A549 (cell line): ENCODE measurements at regions not wholly inside any gene's neighbourhood (a gene's known extent, or its start where the extent isn't known, plus 50 kb on each side); places are given as distances from the start of the nearest gene placed in this dataset.
A peak's percentile ranks its signal among the peaks of the same experiment; 100 is the strongest.

ENCODE experiments used
- ATAC-seq, 2 experiments: fragments of 200-7000 bp in 1 of 2; fragments of >200 bp in 1 of 2; cut with Nextera tagmentation in 1 of 2; cut with Tn5 transposase in 1 of 2; 3 replicates each; pipeline versions ENCODE4 v1.8.0 to v1.9.1; 2018 to 2020; ENCODE audit warnings: mild to moderate bottlenecking in 1 of 2, moderate library complexity in 1 of 2
- CTCF ChIA-PET: fragments of 300-600 bp; sonication (Branson Sonifier 250); formaldehyde crosslinking; extraction: SDS; loops from one replicate; lab custom pipeline; 2021; ENCODE audit warnings: antibody characterized with exemption, inconsistent platforms; lab: Yijun Ruan, JAX
- POLR2A ChIA-PET: fragments of 350-600 bp; formaldehyde crosslinking; extraction: SDS; loops from one replicate; lab custom pipeline; 2021; ENCODE audit warnings: antibody characterized with exemption, inconsistent platforms; lab: Yijun Ruan, JAX
- DNase-seq, 2 experiments: peaks; one replicate each; pipeline versions ENCODE4 v3.0.0 to v3.0.0-alpha.2; 2011 to 2016; ENCODE audit warnings: low read depth in 1 of 2, low spot score in 1 of 2
- FAIRE-seq: peaks from 2 replicates; lab custom pipeline; 2011; peaks lifted over from hg19 to GRCh38; lab: Jason Lieb, UNC
- H3K27ac ChIP-seq, 2 experiments: fragments of >200 bp; sonication (Bioruptor Twin); formaldehyde crosslinking; 3 replicates each; pipeline ENCODE4 v1.5.1; 2016 to 2017
- H3K4me1 ChIP-seq: fragments of >200 bp; sonication (Bioruptor Twin); formaldehyde crosslinking; 3 replicates; pipeline ENCODE4 v1.6.1; 2016
- H3K4me2 ChIP-seq: fragments of >200 bp; sonication (Bioruptor Twin); formaldehyde crosslinking; 3 replicates; pipeline ENCODE4 v1.6.1; 2016
- H3K4me3 ChIP-seq: fragments of >200 bp; sonication (Bioruptor Twin); formaldehyde crosslinking; 3 replicates; pipeline ENCODE4 v1.5.1; 2016
- H3K9me3 ChIP-seq: fragments of >200 bp; sonication (Bioruptor Twin); formaldehyde crosslinking; 3 replicates; pipeline ENCODE4 v1.6.1; 2016
- CBX8 ChIP-seq: fragments of 200-600 bp; sonication (generic); IDR thresholded peaks from 2 replicates; pipeline ENCODE4 v1.6.1; 2016
- CEBPB ChIP-seq, 2 experiments: fragments of >200 bp in 1 of 2; sonication (Bioruptor Twin) in 1 of 2; formaldehyde crosslinking in 1 of 2; IDR thresholded peaks; 2 replicates each; pipeline ENCODE4 v1.6.1; 2012 to 2016
- FOSB ChIP-seq: fragments of 250-450 bp; sonication (Bioruptor Pico); IDR thresholded peaks from 2 replicates; pipeline ENCODE4 v1.5.0; 2020; ENCODE audit warnings: mild to moderate bottlenecking, moderate library complexity
- GATA3 ChIP-seq: IDR thresholded peaks from 2 replicates; pipeline ENCODE4 v1.6.1; 2012; ENCODE audit warnings: borderline replicate concordance
- HDAC2 ChIP-seq: fragments of 200-600 bp; sonication (generic); IDR thresholded peaks from 2 replicates; pipeline ENCODE4 v1.6.1; 2016
- HEYL ChIP-seq: fragments of 250-450 bp; sonication (Bioruptor Pico); IDR thresholded peaks from 2 replicates; pipeline ENCODE4 v1.8.0; 2021; ENCODE audit warnings: mild to moderate bottlenecking, moderate library complexity
- HOXB13 ChIP-seq: fragments of 250-450 bp; sonication (Bioruptor Pico); IDR thresholded peaks from 2 replicates; pipeline ENCODE4 v1.5.0; 2020; ENCODE audit warnings: low read depth, mild to moderate bottlenecking, moderate library complexity
- HOXB5 ChIP-seq: fragments of 250-450 bp; sonication (Bioruptor Pico); IDR thresholded peaks from 2 replicates; pipeline ENCODE4 v1.5.0; 2020; ENCODE audit warnings: mild to moderate bottlenecking, moderate library complexity
- JUNB ChIP-seq: fragments of >200 bp; sonication (Bioruptor Twin); formaldehyde crosslinking; IDR thresholded peaks from 2 replicates; pipeline ENCODE4 v1.6.1; 2016
- KDM5A ChIP-seq: fragments of 200-600 bp; sonication (generic); IDR thresholded peaks from 2 replicates; pipeline ENCODE4 v1.6.1; 2016; ENCODE audit warnings: antibody characterized with exemption, mild to moderate bottlenecking
- MYC ChIP-seq: IDR thresholded peaks from 2 replicates; pipeline ENCODE4 v1.6.1; 2012; ENCODE audit warnings: mild to moderate bottlenecking, inconsistent platforms, low read length, improper control_type of control experiment, borderline replicate concordance
- NFE2L2 ChIP-seq: fragments of 150-350 bp; conservative IDR thresholded peaks from 2 replicates; pipeline ENCODE4 v1.6.1; 2014; ENCODE audit warnings: low read length
- NR3C1 ChIP-seq: fragments of >200 bp; sonication (Bioruptor Twin); formaldehyde crosslinking; IDR thresholded peaks from 3 replicates; pipeline ENCODE4 v1.6.1; 2017
- RARB ChIP-seq: fragments of 250-450 bp; sonication (Bioruptor Pico); IDR thresholded peaks from 2 replicates; pipeline ENCODE4 v1.8.0; 2021; ENCODE audit warnings: mild to moderate bottlenecking, moderate library complexity
- RCOR1 ChIP-seq: fragments of 150-350 bp; IDR thresholded peaks from 2 replicates; pipeline ENCODE4 v1.6.1; 2014; ENCODE audit warnings: antibody characterized with exemption, low read length, low read depth
- RNF2 ChIP-seq: fragments of 200-600 bp; sonication (generic); IDR thresholded peaks from 2 replicates; pipeline ENCODE4 v1.6.1; 2016; ENCODE audit warnings: low read depth, mild to moderate bottlenecking, antibody characterized with exemption, moderate library complexity, borderline replicate concordance
- TP53 ChIP-seq: fragments of 250-450 bp; sonication (Bioruptor Pico); IDR thresholded peaks from 2 replicates; pipeline ENCODE4 v1.5.0; 2021; ENCODE audit warnings: mild to moderate bottlenecking, moderate library complexity
- whole genome bisulfite sequencing: methylation state at CpG from one replicate; pipeline ENCODE4 v1.1.6; 2017; ENCODE audit errors: missing lambda C conversion rate; 5-methylcytosine and 5-hydroxymethylcytosine counted together
- TF ChIP-seq, protein P1 (sequence below): fragments of 250-450 bp; sonication (Bioruptor Pico); IDR thresholded peaks from 2 replicates; pipeline ENCODE4 v1.5.0; 2021; ENCODE audit warnings: mild to moderate bottlenecking, moderate library complexity, borderline replicate concordance
- TF ChIP-seq, protein P2 (sequence below): fragments of >200 bp; sonication (Bioruptor Twin); formaldehyde crosslinking; IDR thresholded peaks from 3 replicates; pipeline ENCODE4 v1.6.1; 2016
- TF ChIP-seq, protein P3 (sequence below): IDR thresholded peaks from 2 replicates; pipeline ENCODE4 v1.6.1; 2012

DNA sequence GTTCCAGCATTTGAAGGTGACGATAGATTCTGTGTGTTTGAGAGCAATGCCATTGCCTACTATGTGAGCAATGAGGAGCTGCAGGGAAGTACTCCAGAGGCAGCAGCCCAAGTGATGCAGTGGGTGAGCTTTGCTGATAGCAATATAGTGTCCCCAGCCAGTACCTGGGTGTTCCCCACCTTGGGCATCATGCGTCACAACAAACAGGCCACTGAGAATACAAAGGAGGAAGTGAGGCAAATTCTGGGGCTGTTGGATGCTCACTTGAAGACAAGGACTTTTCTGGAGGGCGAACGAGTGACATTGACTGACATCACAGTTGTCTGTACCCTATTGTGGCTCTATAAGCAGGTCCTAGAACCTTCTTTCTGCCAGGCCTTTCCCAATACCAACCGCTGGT lies 142.0 kb downstream of the PLS3 start:
- POLR2A ChIA-PET = no interaction called here
- H3K4me1 ChIP-seq = no peaks in the 10 kb centered on the region
- TF ChIP-seq HEYL (CRISPR knock-in tag) (no peak), GATA3 (no peak)
- no peak overlapping the region for H3K4me3 ChIP-seq
- H3K27ac ChIP-seq = no peak overlapping the region
- CTCF ChIA-PET = no interaction called here
- no peak for ATAC-seq
- H3K9me3 ChIP-seq = no peaks in the 10 kb centered on the region
- WGBS = 52% methylated on average over 5 of the region's 5 CpGs
- no peak overlapping the region for H3K4me2 ChIP-seq
- FAIRE-seq = no peak
- no peak for DNase-seq

DNA sequence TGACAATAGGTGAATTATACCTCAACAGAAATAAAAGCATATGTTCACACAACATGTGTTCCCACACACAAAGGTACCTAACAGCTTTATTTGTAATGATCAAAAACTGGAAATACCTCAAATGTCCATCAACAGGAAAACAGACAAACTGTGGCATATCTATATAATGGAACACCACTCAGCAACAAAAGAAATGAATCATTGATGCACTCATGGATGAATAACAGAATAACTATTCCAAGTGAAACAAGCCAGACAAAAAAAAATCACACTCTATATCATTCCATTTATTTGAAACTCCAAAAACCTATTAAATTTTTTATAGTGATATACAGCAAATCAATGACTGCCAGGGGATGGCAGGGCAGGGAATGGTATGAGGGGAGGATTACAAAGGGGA lies 148.1 kb downstream of the PLS3 start:
- ATAC-seq (no peak), DNase-seq (no peak)
- H3K4me1 ChIP-seq = no peaks in the 10 kb centered on the region
- no peak overlapping the region for H3K4me3 ChIP-seq
- POLR2A ChIA-PET = no interaction called here
- H3K4me2 ChIP-seq = no peak overlapping the region
- CTCF ChIA-PET = no interaction called here
- TF ChIP-seq MYC (no peak), JUNB (no peak), RCOR1 (no peak)
- TF ChIP-seq, all 56 proteins: peak for 0
- H3K27ac ChIP-seq = no peak overlapping the region
- no peaks in the 10 kb centered on the region for H3K9me3 ChIP-seq
- no peak for FAIRE-seq

DNA sequence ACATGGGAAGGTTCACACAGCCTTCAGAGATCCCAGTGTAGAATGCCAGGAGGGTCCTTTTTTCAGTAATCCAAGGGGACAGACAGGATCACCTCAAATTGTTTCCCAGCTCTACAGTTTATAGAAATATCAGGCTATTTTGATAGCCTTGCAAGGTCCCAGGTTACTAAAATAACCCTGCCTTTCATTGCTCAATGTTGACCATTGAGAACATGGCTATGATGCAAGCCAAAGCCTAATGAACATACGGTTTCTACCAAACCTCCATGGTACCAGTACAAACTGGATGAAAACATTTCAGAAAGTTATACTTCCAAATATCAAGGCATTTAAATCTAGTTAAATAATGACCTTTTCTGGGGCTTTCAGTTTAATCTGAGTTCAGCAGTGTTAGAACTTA lies 151.5 kb downstream of the PLS3 start:
- CTCF ChIA-PET = no interaction called here
- no peak for FAIRE-seq

DNA sequence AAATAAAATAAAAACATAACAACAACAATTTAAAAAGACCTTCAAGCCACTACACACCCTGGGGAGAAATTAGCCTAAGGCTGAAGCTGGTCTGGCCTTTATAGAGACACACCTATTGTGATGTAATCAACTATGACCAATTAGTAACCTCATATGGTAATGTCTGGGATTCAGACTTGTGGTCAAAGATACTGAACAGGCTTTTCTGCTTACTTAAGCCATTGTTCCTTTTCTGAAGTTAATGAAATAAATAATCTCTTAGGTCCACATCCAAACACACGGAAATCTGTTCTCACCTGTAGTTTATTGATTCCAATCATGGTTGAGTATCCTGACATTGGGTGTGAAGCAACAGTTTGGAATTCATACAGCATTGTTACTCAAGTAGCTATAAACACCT lies 152.5 kb downstream of the PLS3 start:
- 38% methylated on average over 1 of the region's 1 CpG for WGBS
- no peak overlapping the region for H3K4me3 ChIP-seq
- no peak overlapping the region for H3K4me2 ChIP-seq
- no peak overlapping the region for H3K27ac ChIP-seq
- ChIA-PET CTCF (no interaction called here), POLR2A (no interaction called here)
- no peak for TF ChIP-seq FOSB
- no peak for DNase-seq
- no peaks in the 10 kb centered on the region for H3K9me3 ChIP-seq
- FAIRE-seq = peak; percentile 99
- no peaks in the 10 kb centered on the region for H3K4me1 ChIP-seq
- ATAC-seq = no peak

More for the DNA sequence above, 151.5 kb downstream of the PLS3 start:
- ATAC-seq (no peak), DNase-seq (no peak)
- 40% methylated on average over 1 of the region's 1 CpG for WGBS
- Histone ChIP-seq H3K4me1 (no peaks in the 10 kb centered on the region), H3K27ac (no peak overlapping the region), H3K9me3 (no peaks in the 10 kb centered on the region), H3K4me3 (no peak overlapping the region), H3K4me2 (no peak overlapping the region)
- POLR2A ChIA-PET = no interaction called here
- TF ChIP-seq HDAC2 = no peak
- TF ChIP-seq CEBPB (IDR thresholded peaks at IDR 0.05) = no peak
- no peak for TF ChIP-seq CBX8
- TF ChIP-seq HOXB13 = no peak
- no peak for TF ChIP-seq KDM5A
- no peak for TF ChIP-seq RCOR1
- no peak for TF ChIP-seq RNF2
- TF ChIP-seq, protein P1, sequence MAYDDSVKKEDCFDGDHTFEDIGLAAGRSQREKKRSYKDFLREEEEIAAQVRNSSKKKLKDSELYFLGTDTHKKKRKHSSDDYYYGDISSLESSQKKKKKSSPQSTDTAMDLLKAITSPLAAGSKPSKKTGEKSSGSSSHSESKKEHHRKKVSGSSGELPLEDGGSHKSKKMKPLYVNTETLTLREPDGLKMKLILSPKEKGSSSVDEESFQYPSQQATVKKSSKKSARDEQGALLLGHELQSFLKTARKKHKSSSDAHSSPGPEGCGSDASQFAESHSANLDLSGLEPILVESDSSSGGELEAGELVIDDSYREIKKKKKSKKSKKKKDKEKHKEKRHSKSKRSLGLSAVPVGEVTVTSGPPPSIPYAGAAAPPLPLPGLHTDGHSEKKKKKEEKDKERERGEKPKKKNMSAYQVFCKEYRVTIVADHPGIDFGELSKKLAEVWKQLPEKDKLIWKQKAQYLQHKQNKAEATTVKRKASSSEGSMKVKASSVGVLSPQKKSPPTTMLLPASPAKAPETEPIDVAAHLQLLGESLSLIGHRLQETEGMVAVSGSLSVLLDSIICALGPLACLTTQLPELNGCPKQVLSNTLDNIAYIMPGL = no peak
- TF ChIP-seq NFE2L2 = no peak
- no peak for TF ChIP-seq HOXB5 (CRISPR knock-in tag)
- TF ChIP-seq NR3C1 = no peak
- TF ChIP-seq, protein P2, sequence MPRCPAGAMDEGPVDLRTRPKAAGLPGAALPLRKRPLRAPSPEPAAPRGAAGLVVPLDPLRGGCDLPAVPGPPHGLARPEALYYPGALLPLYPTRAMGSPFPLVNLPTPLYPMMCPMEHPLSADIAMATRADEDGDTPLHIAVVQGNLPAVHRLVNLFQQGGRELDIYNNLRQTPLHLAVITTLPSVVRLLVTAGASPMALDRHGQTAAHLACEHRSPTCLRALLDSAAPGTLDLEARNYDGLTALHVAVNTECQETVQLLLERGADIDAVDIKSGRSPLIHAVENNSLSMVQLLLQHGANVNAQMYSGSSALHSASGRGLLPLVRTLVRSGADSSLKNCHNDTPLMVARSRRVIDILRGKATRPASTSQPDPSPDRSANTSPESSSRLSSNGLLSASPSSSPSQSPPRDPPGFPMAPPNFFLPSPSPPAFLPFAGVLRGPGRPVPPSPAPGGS = no peak
- no peak for TF ChIP-seq TP53
- TF ChIP-seq, protein P3, sequence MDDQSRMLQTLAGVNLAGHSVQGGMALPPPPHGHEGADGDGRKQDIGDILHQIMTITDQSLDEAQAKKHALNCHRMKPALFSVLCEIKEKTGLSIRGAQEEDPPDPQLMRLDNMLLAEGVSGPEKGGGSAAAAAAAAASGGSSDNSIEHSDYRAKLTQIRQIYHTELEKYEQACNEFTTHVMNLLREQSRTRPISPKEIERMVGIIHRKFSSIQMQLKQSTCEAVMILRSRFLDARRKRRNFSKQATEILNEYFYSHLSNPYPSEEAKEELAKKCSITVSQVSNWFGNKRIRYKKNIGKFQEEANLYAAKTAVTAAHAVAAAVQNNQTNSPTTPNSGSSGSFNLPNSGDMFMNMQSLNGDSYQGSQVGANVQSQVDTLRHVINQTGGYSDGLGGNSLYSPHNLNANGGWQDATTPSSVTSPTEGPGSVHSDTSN = no peak
- no peak for TF ChIP-seq RARB (CRISPR knock-in tag)
